Stomach (tissue), 8 donors: ENCODE measurements at regions not wholly inside any gene's neighbourhood (a gene's known extent, or its start where the extent isn't known, plus 50 kb on each side); places are given as distances from the start of the nearest gene placed in this dataset.

Source experiments
- DNase-seq, 2 donors: peaks; one replicate each; pipeline versions ENCODE4 v3.0.0 to v3.0.0-alpha.2; 2013 to 2019
- H3K27ac ChIP-seq, 5 donors: fragments of 200-600 bp in 4 of 5; sonication (generic) in 4 of 5; one replicate each; pipeline ENCODE4 v1.5.1; 2013 to 2019; ENCODE audit warnings: mild to moderate bottlenecking in 1 of 5, moderate library complexity in 1 of 5
- H3K27me3 ChIP-seq, 3 donors: fragments of 200-600 bp; sonication (generic); one replicate each; pipeline ENCODE4 v1.5.1; 2017 to 2019; ENCODE audit warnings: mixed run types in 1 of 3
- H3K36me3 ChIP-seq, 4 donors: fragments of 200-600 bp; sonication (generic); 1 replicate in 3 of 4; 2 replicates in 1 of 4; pipeline ENCODE4 v1.5.1; 2016 to 2019
- H3K4me1 ChIP-seq, 4 donors: fragments of 200-600 bp; sonication (generic); one replicate each; pipeline ENCODE4 v1.5.1; 2016 to 2019
- H3K4me3 ChIP-seq, 4 donors: fragments of 200-600 bp; sonication (generic) in 3 of 4; one replicate each; pipeline ENCODE4 v1.5.1; 2016 to 2019; ENCODE audit warnings: mild to moderate bottlenecking in 1 of 4
- H3K9me3 ChIP-seq, 4 donors: fragments of 200-600 bp; sonication (generic); one replicate each; pipeline ENCODE4 v1.5.1; 2016 to 2019
- CTCF ChIP-seq, 7 experiments: fragments of 450-650 bp in 4 of 7; fragments of 200-600 bp in 3 of 7; sonication (generic) in 3 of 7; IDR thresholded peaks; one replicate each; pipeline ENCODE4 v1.5.1; 2016 to 2019; ENCODE audit warnings: antibody characterized with exemption in 7 of 7, control low read depth in 2 of 7, mild to moderate bottlenecking in 1 of 7
- EP300 ChIP-seq: sonication (generic); formaldehyde crosslinking; IDR thresholded peaks from one replicate; pipeline ENCODE4 v1.6.1; 2017; ENCODE audit warnings: antibody characterized with exemption
- POLR2A ChIP-seq, 4 donors: fragments of 450-650 bp; IDR thresholded peaks; one replicate each; pipeline ENCODE4 v1.6.1; 2016; ENCODE audit warnings: antibody characterized with exemption in 4 of 4, control low read depth in 2 of 4, mild to moderate bottlenecking in 1 of 4, moderate library complexity in 1 of 4
- POLR2AphosphoS5 ChIP-seq, 3 donors: sonication (generic); formaldehyde crosslinking; IDR thresholded peaks; one replicate each; pipeline ENCODE4 v1.6.1; 2016; ENCODE audit warnings: antibody characterized with exemption in 3 of 3
- WGBS, 5 donors: extraction: QIAGEN DNeasy Blood & Tissue Kit in 3 of 5; methylation state at CpG; one replicate each; pipeline versions ENCODE4 v1.1.5 to v1.1.7; 2013 to 2018; 5-methylcytosine and 5-hydroxymethylcytosine counted together
- intact Hi-C: fragments of 100-400 bp; cut with DNase I; formaldehyde crosslinking; loops from one replicate; pipeline ENCODE4 v1.15.1; 2023; ENCODE audit warnings: low total_unique reads
- donor health status: healthy with polysubstance abuse.
- donor health status: Bipolar disorder and iron deficiency.
- donor health status: healthy.

- no peaks in the 10 kb centered on the region for H3K4me1 ChIP-seq
- H3K27me3 ChIP-seq: no peaks in the 10 kb centered on the region
- TF ChIP-seq POLR2AphosphoS5 (IDR thresholded peaks at IDR 0.05) (no peak), CTCF (IDR thresholded peaks at IDR 0.05) (no peak), EP300 (no peak), POLR2A (IDR thresholded peaks at IDR 0.05) (no peak)
- H3K27ac ChIP-seq: no peak overlapping the region
- H3K36me3 ChIP-seq: no peaks in the 10 kb centered on the region
- WGBS, 5 donors: 42 to 60% (median 51%) methylated on average over 11 of the region's 11 CpGs
- no peak overlapping the region for H3K4me3 ChIP-seq
- intact Hi-C loops: no loop called here
- peak in 1 of 2 donors; percentile 3 for DNase-seq
- H3K9me3 ChIP-seq: no peaks in the 10 kb centered on the region
Measured at GRCh38 chr18:71238974-71239624, 950.3 kb downstream of the SOCS6 start.

GRCh38 chr18:71237641-71238040, 948.8 kb downstream of the SOCS6 start:
- H3K9me3 ChIP-seq: no peaks in the 10 kb centered on the region
- 88 to 96% (median 89%) methylated on average over 1 of the region's 1 CpG for WGBS, 5 donors
- no peaks in the 10 kb centered on the region for H3K27me3 ChIP-seq
- no peaks in the 10 kb centered on the region for H3K4me1 ChIP-seq
- H3K27ac ChIP-seq: no peak overlapping the region
- H3K4me3 ChIP-seq: no peak overlapping the region
- intact Hi-C loops: no loop called here
- no peak for TF ChIP-seq POLR2A (IDR thresholded peaks at IDR 0.05)
- TF ChIP-seq EP300: no peak
- TF ChIP-seq CTCF (IDR thresholded peaks at IDR 0.05): no peak
- TF ChIP-seq POLR2AphosphoS5 (IDR thresholded peaks at IDR 0.05): no peak
- no peak for DNase-seq
- H3K36me3 ChIP-seq: no peaks in the 10 kb centered on the region

- 62 to 78% (median 70%) methylated on average over 4 of the region's 4 CpGs for WGBS, 5 donors
- no peaks in the 10 kb centered on the region for H3K27me3 ChIP-seq
- TF ChIP-seq EP300 (no peak), POLR2A (IDR thresholded peaks at IDR 0.05) (no peak), CTCF (IDR thresholded peaks at IDR 0.05) (no peak), POLR2AphosphoS5 (IDR thresholded peaks at IDR 0.05) (no peak)
- no peaks in the 10 kb centered on the region for H3K9me3 ChIP-seq
- H3K27ac ChIP-seq: no peak overlapping the region
- no peak for DNase-seq
- no peaks in the 10 kb centered on the region for H3K4me1 ChIP-seq
- H3K4me3 ChIP-seq: no peak overlapping the region
- no peaks in the 10 kb centered on the region for H3K36me3 ChIP-seq
- intact Hi-C loops: no loop called here
Measured at GRCh38 chr18:71233177-71233576, 944.3 kb downstream of the SOCS6 start.

GRCh38 chr18:71223486-71223885, 934.6 kb downstream of the SOCS6 start:
- Histone ChIP-seq H3K27me3 (no peaks in the 10 kb centered on the region), H3K9me3 (peaks cover 0 to 7% (median 2%) of the 10 kb centered on the region in 4 donors), H3K4me3 (no peak overlapping the region), H3K4me1 (no peaks in the 10 kb centered on the region), H3K36me3 (no peaks in the 10 kb centered on the region), H3K27ac (no peak overlapping the region)
- TF ChIP-seq CTCF (IDR thresholded peaks at IDR 0.05): no peak
- TF ChIP-seq EP300: no peak
- TF ChIP-seq POLR2AphosphoS5 (IDR thresholded peaks at IDR 0.05): no peak
- TF ChIP-seq POLR2A (IDR thresholded peaks at IDR 0.05): no peak
- no peak for DNase-seq
- intact Hi-C loops: no loop called here
